SIG-M5 (cell line): ENCODE measurements at regions not wholly inside any gene's neighbourhood (a gene's known extent, or its start where the extent isn't known, plus 50 kb on each side); places are given as distances from the start of the nearest gene placed in this dataset.

ENCODE experiments used
- DNase-seq: peaks from one replicate; lab custom pipeline; 2025; lab: John Stamatoyannopoulos, UW

GRCh38 chr2:76450024-76450475, 739.3 kb upstream of the GCFC2 start:
- DNase-seq, result no peak

- DNase-seq, result no peak
Measured at GRCh38 chr2:76448956-76449355, 738.2 kb upstream of the GCFC2 start.

GRCh38 chr2:76447294-76447693, 736.6 kb upstream of the GCFC2 start:
- no peak for DNase-seq

- DNase-seq, result no peak
Measured at GRCh38 chr2:76446872-76447271, 736.2 kb upstream of the GCFC2 start.

- DNase-seq, result no peak
Measured at GRCh38 chr2:76445880-76446279, 735.2 kb upstream of the GCFC2 start.

GRCh38 chr2:76444732-76445131, 734.0 kb upstream of the GCFC2 start:
- DNase-seq, result no peak

- DNase-seq, result no peak
Measured at GRCh38 chr2:76437564-76437963, 726.8 kb upstream of the GCFC2 start.

GRCh38 chr2:76429374-76429773, 718.7 kb upstream of the GCFC2 start:
- DNase-seq, result no peak

GRCh38 chr2:76427452-76427851, 716.7 kb upstream of the GCFC2 start:
- DNase-seq, result no peak

- no peak for DNase-seq
Measured at GRCh38 chr2:76415821-76416220, 705.1 kb upstream of the GCFC2 start.

- DNase-seq, result no peak
Measured at GRCh38 chr2:76413436-76413835, 702.7 kb upstream of the GCFC2 start.

- no peak for DNase-seq
Measured at GRCh38 chr2:76406134-76406855, 695.6 kb upstream of the GCFC2 start.

- no peak for DNase-seq
Measured at GRCh38 chr2:76393356-76393755, 682.6 kb upstream of the GCFC2 start.

GRCh38 chr2:76391678-76392077, 681.0 kb upstream of the GCFC2 start:
- no peak for DNase-seq

- DNase-seq, result no peak
Measured at GRCh38 chr2:76387294-76387693, 676.6 kb upstream of the GCFC2 start.

GRCh38 chr2:76385943-76386342, 675.2 kb upstream of the GCFC2 start:
- no peak for DNase-seq

GRCh38 chr2:76381624-76382023, 670.9 kb upstream of the GCFC2 start:
- no peak for DNase-seq

GRCh38 chr2:76378140-76378539, 667.4 kb upstream of the GCFC2 start:
- DNase-seq, result no peak

- DNase-seq, result no peak
Measured at GRCh38 chr2:76341439-76341838, 630.7 kb upstream of the GCFC2 start.

- no peak for DNase-seq
Measured at GRCh38 chr2:76332871-76333270, 622.2 kb upstream of the GCFC2 start.

- DNase-seq, result no peak
Measured at GRCh38 chr2:76330865-76331264, 620.1 kb upstream of the GCFC2 start.

- no peak for DNase-seq
Measured at GRCh38 chr2:76326636-76327035, 615.9 kb upstream of the GCFC2 start.

GRCh38 chr2:76323381-76323780, 612.7 kb upstream of the GCFC2 start:
- DNase-seq, result no peak

GRCh38 chr2:76320716-76321115, 610.0 kb upstream of the GCFC2 start:
- DNase-seq, result no peak
